ENCODE measurements at regions not wholly inside any gene's neighbourhood (a gene's known extent, or its start where the extent isn't known, plus 50 kb on each side); places are given as distances from the start of the nearest gene placed in this dataset.

DNA sequence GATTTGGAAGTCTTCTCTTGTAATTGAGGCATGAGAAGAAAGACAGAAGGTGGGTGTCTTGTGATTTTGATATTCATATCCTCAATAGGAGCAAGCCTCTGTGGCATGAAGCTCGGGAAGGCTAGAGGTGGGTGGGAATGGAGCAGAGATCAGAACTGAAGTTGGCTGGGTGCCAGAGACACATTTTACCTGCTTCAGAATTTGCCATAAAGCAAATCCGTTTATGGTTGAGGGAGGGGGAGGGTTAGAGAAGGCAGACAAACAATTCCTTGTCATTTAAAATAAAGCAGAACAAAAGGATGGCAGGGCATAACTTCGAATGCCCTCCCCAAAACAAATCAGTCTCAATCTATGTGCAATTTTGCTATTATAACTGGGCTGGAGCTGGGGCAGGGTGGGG is 305.9 kb downstream of the KLF5 start:
- TF ChIP-seq, protein P1, sequence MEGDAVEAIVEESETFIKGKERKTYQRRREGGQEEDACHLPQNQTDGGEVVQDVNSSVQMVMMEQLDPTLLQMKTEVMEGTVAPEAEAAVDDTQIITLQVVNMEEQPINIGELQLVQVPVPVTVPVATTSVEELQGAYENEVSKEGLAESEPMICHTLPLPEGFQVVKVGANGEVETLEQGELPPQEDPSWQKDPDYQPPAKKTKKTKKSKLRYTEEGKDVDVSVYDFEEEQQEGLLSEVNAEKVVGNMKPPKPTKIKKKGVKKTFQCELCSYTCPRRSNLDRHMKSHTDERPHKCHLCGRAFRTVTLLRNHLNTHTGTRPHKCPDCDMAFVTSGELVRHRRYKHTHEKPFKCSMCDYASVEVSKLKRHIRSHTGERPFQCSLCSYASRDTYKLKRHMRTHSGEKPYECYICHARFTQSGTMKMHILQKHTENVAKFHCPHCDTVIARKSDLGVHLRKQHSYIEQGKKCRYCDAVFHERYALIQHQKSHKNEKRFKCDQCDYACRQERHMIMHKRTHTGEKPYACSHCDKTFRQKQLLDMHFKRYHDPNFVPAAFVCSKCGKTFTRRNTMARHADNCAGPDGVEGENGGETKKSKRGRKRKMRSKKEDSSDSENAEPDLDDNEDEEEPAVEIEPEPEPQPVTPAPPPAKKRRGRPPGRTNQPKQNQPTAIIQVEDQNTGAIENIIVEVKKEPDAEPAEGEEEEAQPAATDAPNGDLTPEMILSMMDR (conservative IDR thresholded peaks at IDR 0.05; ENCODE audit: low read depth, low read length) = no peak
- TF ChIP-seq EZH2phosphoT487 (IDR thresholded peaks at IDR 0.05; ENCODE audit: borderline replicate concordance, low read length) = no peak

All from PC-3 (cell line).